ENCODE measurements at regions not wholly inside any gene's neighbourhood (a gene's known extent, or its start where the extent isn't known, plus 50 kb on each side); places are given as distances from the start of the nearest gene placed in this dataset.

- H3K27me3 ChIP-seq (ENCODE audit: control insufficient read depth in 1 of 2, insufficient read depth in 1 of 2, low read length in 2 of 2): no peaks in the 10 kb centered on the region
- H2BK12ac ChIP-seq (ENCODE audit: low read length in 2 of 2): no peak overlapping the region
- H3K27ac ChIP-seq (ENCODE audit: low read length, poor library complexity, severe bottlenecking): no peak overlapping the region
- no peak overlapping the region for H3K4me2 ChIP-seq (ENCODE audit: low read length, poor library complexity, severe bottlenecking)
- H4K91ac ChIP-seq (ENCODE audit: low read length): no peak overlapping the region
- H2AK5ac ChIP-seq (ENCODE audit: low read length, severe bottlenecking): no peak overlapping the region
- H3K36me3 ChIP-seq (ENCODE audit: control insufficient read depth in 1 of 2, insufficient read depth in 2 of 2, low read depth in 1 of 2, low read length in 2 of 2): no peaks in the 10 kb centered on the region
- no peak overlapping the region for H3K23ac ChIP-seq (ENCODE audit: low read length in 2 of 2)
- no peaks in the 10 kb centered on the region for H3K79me1 ChIP-seq (replicated peaks; ENCODE audit: low read length, poor library complexity, severe bottlenecking)
- H4K8ac ChIP-seq (ENCODE audit: low read length): no peak overlapping the region
- H3K4ac ChIP-seq (ENCODE audit: low read depth in 1 of 2, low read length in 2 of 2): no peak overlapping the region
- WGBS: 89% methylated on average over 2 of the region's 3 CpGs
- no peak overlapping the region for H3K9ac ChIP-seq (ENCODE audit: low read length)
- no peaks in the 10 kb centered on the region for H3K4me1 ChIP-seq (ENCODE audit: control insufficient read depth, insufficient read depth, low read depth, low read length)
- no peak overlapping the region for H3K18ac ChIP-seq (ENCODE audit: low read depth in 1 of 2, low read length in 2 of 2)
- DNase-seq: no peak
- H2BK15ac ChIP-seq (ENCODE audit: low read depth, poor library complexity, severe bottlenecking): no peak overlapping the region
- no peak overlapping the region for H2BK120ac ChIP-seq (ENCODE audit: low read depth, low read length)
- no peak overlapping the region for H3K4me3 ChIP-seq (ENCODE audit: insufficient read depth in 1 of 2, low read depth in 1 of 2, low read length in 2 of 2)
- no peaks in the 10 kb centered on the region for H3K9me3 ChIP-seq (ENCODE audit: control insufficient read depth, low read length)
- H2AFZ ChIP-seq (ENCODE audit: low read depth, low read length): no peak overlapping the region
- no peak overlapping the region for H3K14ac ChIP-seq (ENCODE audit: low read length in 2 of 2)
- no peak overlapping the region for H2BK5ac ChIP-seq (ENCODE audit: low read depth, low read length, poor library complexity, severe bottlenecking)
Observed at GRCh38 chr1:79646880-79647279, 640.4 kb upstream of the ADGRL4 start.

GRCh38 chr1:79638382-79638781 lies 631.9 kb upstream of the ADGRL4 start:
- Histone ChIP-seq H3K18ac (ENCODE audit: low read depth in 1 of 2, low read length in 2 of 2) (no peak overlapping the region), H3K9me3 (ENCODE audit: control insufficient read depth, low read length) (no peaks in the 10 kb centered on the region), H3K27ac (ENCODE audit: low read length, poor library complexity, severe bottlenecking) (no peak overlapping the region), H3K4me3 (ENCODE audit: insufficient read depth in 1 of 2, low read depth in 1 of 2, low read length in 2 of 2) (no peak overlapping the region), H2BK12ac (ENCODE audit: low read length in 2 of 2) (no peak overlapping the region), H3K36me3 (ENCODE audit: control insufficient read depth in 1 of 2, insufficient read depth in 2 of 2, low read depth in 1 of 2, low read length in 2 of 2) (no peaks in the 10 kb centered on the region), H2BK15ac (ENCODE audit: low read depth, poor library complexity, severe bottlenecking) (no peak overlapping the region), H2BK120ac (ENCODE audit: low read depth, low read length) (no peak overlapping the region), H3K23ac (ENCODE audit: low read length in 2 of 2) (no peak overlapping the region), H3K9ac (ENCODE audit: low read length) (no peak overlapping the region), H2AFZ (ENCODE audit: low read depth, low read length) (no peak overlapping the region), H4K8ac (ENCODE audit: low read length) (no peak overlapping the region), H2BK5ac (ENCODE audit: low read depth, low read length, poor library complexity, severe bottlenecking) (no peak overlapping the region), H3K4ac (ENCODE audit: low read depth in 1 of 2, low read length in 2 of 2) (no peak overlapping the region), H3K27me3 (ENCODE audit: control insufficient read depth in 1 of 2, insufficient read depth in 1 of 2, low read length in 2 of 2) (no peaks in the 10 kb centered on the region), H3K4me1 (ENCODE audit: control insufficient read depth, insufficient read depth, low read depth, low read length) (no peaks in the 10 kb centered on the region), H3K4me2 (ENCODE audit: low read length, poor library complexity, severe bottlenecking) (no peak overlapping the region), H3K14ac (ENCODE audit: low read length in 2 of 2) (no peak overlapping the region), H2AK5ac (ENCODE audit: low read length, severe bottlenecking) (no peak overlapping the region), H3K79me1 (replicated peaks; ENCODE audit: low read length, poor library complexity, severe bottlenecking) (no peaks in the 10 kb centered on the region), H4K91ac (ENCODE audit: low read length) (no peak overlapping the region)
- WGBS: 97% methylated on average over 2 of the region's 2 CpGs
- DNase-seq: no peak

- Histone ChIP-seq H2AFZ (ENCODE audit: low read depth, low read length) (no peak overlapping the region), H4K8ac (ENCODE audit: low read length) (no peak overlapping the region), H4K91ac (ENCODE audit: low read length) (no peak overlapping the region), H3K27me3 (ENCODE audit: control insufficient read depth in 1 of 2, insufficient read depth in 1 of 2, low read length in 2 of 2) (no peaks in the 10 kb centered on the region), H3K4me2 (ENCODE audit: low read length, poor library complexity, severe bottlenecking) (no peak overlapping the region), H2BK12ac (ENCODE audit: low read length in 2 of 2) (no peak overlapping the region), H3K18ac (ENCODE audit: low read depth in 1 of 2, low read length in 2 of 2) (no peak overlapping the region), H3K27ac (ENCODE audit: low read length, poor library complexity, severe bottlenecking) (no peak overlapping the region), H2BK120ac (ENCODE audit: low read depth, low read length) (no peak overlapping the region), H3K14ac (ENCODE audit: low read length in 2 of 2) (no peak overlapping the region), H2BK15ac (ENCODE audit: low read depth, poor library complexity, severe bottlenecking) (no peak overlapping the region), H3K36me3 (ENCODE audit: control insufficient read depth in 1 of 2, insufficient read depth in 2 of 2, low read depth in 1 of 2, low read length in 2 of 2) (no peaks in the 10 kb centered on the region), H3K4me1 (ENCODE audit: control insufficient read depth, insufficient read depth, low read depth, low read length) (no peaks in the 10 kb centered on the region), H3K9me3 (ENCODE audit: control insufficient read depth, low read length) (no peaks in the 10 kb centered on the region), H3K9ac (ENCODE audit: low read length) (no peak overlapping the region), H2BK5ac (ENCODE audit: low read depth, low read length, poor library complexity, severe bottlenecking) (no peak overlapping the region), H3K23ac (ENCODE audit: low read length in 2 of 2) (no peak overlapping the region), H3K79me1 (replicated peaks; ENCODE audit: low read length, poor library complexity, severe bottlenecking) (no peaks in the 10 kb centered on the region), H3K4ac (ENCODE audit: low read depth in 1 of 2, low read length in 2 of 2) (no peak overlapping the region), H2AK5ac (ENCODE audit: low read length, severe bottlenecking) (no peak overlapping the region), H3K4me3 (ENCODE audit: insufficient read depth in 1 of 2, low read depth in 1 of 2, low read length in 2 of 2) (no peak overlapping the region)
- DNase-seq: peak; percentile 29
- no CpG with 5 or more reads among the region's 1 CpG for WGBS
Observed at GRCh38 chr1:79633456-79633855, 626.9 kb upstream of the ADGRL4 start.

- H3K9me3 ChIP-seq (ENCODE audit: control insufficient read depth, low read length): no peaks in the 10 kb centered on the region
- no peak overlapping the region for H3K4me2 ChIP-seq (ENCODE audit: low read length, poor library complexity, severe bottlenecking)
- no peaks in the 10 kb centered on the region for H3K79me1 ChIP-seq (replicated peaks; ENCODE audit: low read length, poor library complexity, severe bottlenecking)
- no peak overlapping the region for H3K4me3 ChIP-seq (ENCODE audit: insufficient read depth in 1 of 2, low read depth in 1 of 2, low read length in 2 of 2)
- H2BK120ac ChIP-seq (ENCODE audit: low read depth, low read length): no peak overlapping the region
- no peak overlapping the region for H3K27ac ChIP-seq (ENCODE audit: low read length, poor library complexity, severe bottlenecking)
- H3K23ac ChIP-seq (ENCODE audit: low read length in 2 of 2): no peak overlapping the region
- no peak overlapping the region for H3K14ac ChIP-seq (ENCODE audit: low read length in 2 of 2)
- H2AFZ ChIP-seq (ENCODE audit: low read depth, low read length): no peak overlapping the region
- H2BK12ac ChIP-seq (ENCODE audit: low read length in 2 of 2): no peak overlapping the region
- H4K91ac ChIP-seq (ENCODE audit: low read length): no peak overlapping the region
- no peaks in the 10 kb centered on the region for H3K27me3 ChIP-seq (ENCODE audit: control insufficient read depth in 1 of 2, insufficient read depth in 1 of 2, low read length in 2 of 2)
- no peak overlapping the region for H2BK5ac ChIP-seq (ENCODE audit: low read depth, low read length, poor library complexity, severe bottlenecking)
- no peak for DNase-seq
- H3K9ac ChIP-seq (ENCODE audit: low read length): no peak overlapping the region
- H3K36me3 ChIP-seq (ENCODE audit: control insufficient read depth in 1 of 2, insufficient read depth in 2 of 2, low read depth in 1 of 2, low read length in 2 of 2): no peaks in the 10 kb centered on the region
- no peak overlapping the region for H3K18ac ChIP-seq (ENCODE audit: low read depth in 1 of 2, low read length in 2 of 2)
- H4K8ac ChIP-seq (ENCODE audit: low read length): no peak overlapping the region
- no peak overlapping the region for H2AK5ac ChIP-seq (ENCODE audit: low read length, severe bottlenecking)
- no peaks in the 10 kb centered on the region for H3K4me1 ChIP-seq (ENCODE audit: control insufficient read depth, insufficient read depth, low read depth, low read length)
- 100% methylated on average over 3 of the region's 7 CpGs for WGBS
- H3K4ac ChIP-seq (ENCODE audit: low read depth in 1 of 2, low read length in 2 of 2): no peak overlapping the region
- H2BK15ac ChIP-seq (ENCODE audit: low read depth, poor library complexity, severe bottlenecking): no peak overlapping the region
Observed at GRCh38 chr1:79629414-79629813, 622.9 kb upstream of the ADGRL4 start.

Measured in mesenchymal stem cell (in vitro differentiated cells and primary cell).